Activated naive CD8-positive, alpha-beta T cell treated with anti-CD3 and anti-CD28 coated beads for 36 hours (primary cell): ENCODE measurements at regions not wholly inside any gene's neighbourhood (a gene's known extent, or its start where the extent isn't known, plus 50 kb on each side); places are given as distances from the start of the nearest gene placed in this dataset.
"Not testable (repeated sequence)": the region's sequence is repeated elsewhere in the genome, so short reads cannot be mapped to it uniquely, and the experiment has no call there.

ENCODE experiments used
- DNase-seq: peaks from one replicate; pipeline ENCODE4 v3.0.0; 2021
- H3K27ac Mint-ChIP-seq: one replicate; pipeline ENCODE4 v1.8.0; 2022; ENCODE audit warnings: mild to moderate bottlenecking, moderate library complexity, mixed read lengths
- H3K27me3 Mint-ChIP-seq: one replicate; pipeline ENCODE4 v1.8.0; 2022; ENCODE audit warnings: mild to moderate bottlenecking, mixed read lengths
- H3K36me3 Mint-ChIP-seq: one replicate; pipeline ENCODE4 v1.8.0; 2021; ENCODE audit warnings: mild to moderate bottlenecking, mixed read lengths
- H3K4me1 Mint-ChIP-seq: one replicate; pipeline ENCODE4 v1.8.0; 2021; ENCODE audit warnings: mixed read lengths
- H3K4me3 Mint-ChIP-seq: one replicate; pipeline ENCODE4 v1.8.0; 2022; ENCODE audit warnings: mild to moderate bottlenecking, moderate library complexity, mixed read lengths
- H3K9me3 Mint-ChIP-seq: one replicate; pipeline ENCODE4 v1.8.0; 2022; ENCODE audit warnings: mixed read lengths

- Mint-ChIP-seq H3K36me3 (no peaks in the 10 kb centered on the region), H3K4me3 (no peak overlapping the region), H3K9me3 (peaks cover 2% of the 10 kb centered on the region), H3K27ac (no peak overlapping the region), H3K4me1 (no peaks in the 10 kb centered on the region), H3K27me3 (peaks cover 14% of the 10 kb centered on the region)
- no peak for DNase-seq
Observed at GRCh38 chr1:112070677-112071076, 81.2 kb upstream of the KCND3 start.

- no peak for DNase-seq
- no peak overlapping the region for H3K4me3 Mint-ChIP-seq
- no peaks in the 10 kb centered on the region for H3K36me3 Mint-ChIP-seq
- peaks cover 2% of the 10 kb centered on the region for H3K9me3 Mint-ChIP-seq
- no peak overlapping the region for H3K27ac Mint-ChIP-seq
- no peaks in the 10 kb centered on the region for H3K4me1 Mint-ChIP-seq
- H3K27me3 Mint-ChIP-seq: peaks cover 9% of the 10 kb centered on the region
Observed at GRCh38 chr1:112074711-112075110, 85.2 kb upstream of the KCND3 start.

GRCh38 chr1:112075566-112075965 is 86.1 kb upstream of the KCND3 start:
- no peaks in the 10 kb centered on the region for H3K36me3 Mint-ChIP-seq
- H3K9me3 Mint-ChIP-seq: peaks cover 2% of the 10 kb centered on the region
- H3K27ac Mint-ChIP-seq: no peak overlapping the region
- H3K4me3 Mint-ChIP-seq: no peak overlapping the region
- H3K27me3 Mint-ChIP-seq: peaks cover 9% of the 10 kb centered on the region
- H3K4me1 Mint-ChIP-seq: no peaks in the 10 kb centered on the region
- no peak for DNase-seq

- no peaks in the 10 kb centered on the region for H3K36me3 Mint-ChIP-seq
- no peaks in the 10 kb centered on the region for H3K9me3 Mint-ChIP-seq
- DNase-seq: no peak
- no peak overlapping the region for H3K4me3 Mint-ChIP-seq
- H3K4me1 Mint-ChIP-seq: no peaks in the 10 kb centered on the region
- H3K27ac Mint-ChIP-seq: no peak overlapping the region
- H3K27me3 Mint-ChIP-seq: peaks cover 14% of the 10 kb centered on the region
Observed at GRCh38 chr1:112079446-112079845, 90.0 kb upstream of the KCND3 start.

GRCh38 chr1:112083487-112083886 is 94.0 kb upstream of the KCND3 start:
- H3K9me3 Mint-ChIP-seq: no peaks in the 10 kb centered on the region
- no peak for DNase-seq
- H3K27ac Mint-ChIP-seq: no peak overlapping the region
- no peaks in the 10 kb centered on the region for H3K4me1 Mint-ChIP-seq
- no peak overlapping the region for H3K4me3 Mint-ChIP-seq
- peaks cover 27% of the 10 kb centered on the region for H3K27me3 Mint-ChIP-seq
- H3K36me3 Mint-ChIP-seq: no peaks in the 10 kb centered on the region

- Mint-ChIP-seq H3K27me3 (peaks cover 55% of the 10 kb centered on the region), H3K4me3 (no peak overlapping the region)
Observed at GRCh38 chr1:112092656-112093371, 103.3 kb upstream of the KCND3 start.

GRCh38 chr1:112093372-112093694 is 103.9 kb upstream of the KCND3 start:
- peaks cover 55% of the 10 kb centered on the region for H3K27me3 Mint-ChIP-seq
- no peaks in the 10 kb centered on the region for H3K9me3 Mint-ChIP-seq
- no peaks in the 10 kb centered on the region for H3K4me1 Mint-ChIP-seq
- DNase-seq: no peak
- no peaks in the 10 kb centered on the region for H3K36me3 Mint-ChIP-seq
- H3K4me3 Mint-ChIP-seq: no peak overlapping the region
- no peak overlapping the region for H3K27ac Mint-ChIP-seq

More at GRCh38 chr1:112092656-112093371, 103.3 kb upstream of the KCND3 start:
- DNase-seq: no peak
- H3K4me1 Mint-ChIP-seq: no peaks in the 10 kb centered on the region
- H3K36me3 Mint-ChIP-seq: no peaks in the 10 kb centered on the region
- no peaks in the 10 kb centered on the region for H3K9me3 Mint-ChIP-seq
- no peak overlapping the region for H3K27ac Mint-ChIP-seq

- H3K36me3 Mint-ChIP-seq: no peaks in the 10 kb centered on the region
- H3K4me1 Mint-ChIP-seq: no peaks in the 10 kb centered on the region
- no peak overlapping the region for H3K4me3 Mint-ChIP-seq
- no peaks in the 10 kb centered on the region for H3K9me3 Mint-ChIP-seq
- H3K27ac Mint-ChIP-seq: no peak overlapping the region
- DNase-seq: no peak
- H3K27me3 Mint-ChIP-seq: peaks cover 41% of the 10 kb centered on the region
Observed at GRCh38 chr1:112099979-112100378, 110.5 kb upstream of the KCND3 start.

GRCh38 chr1:112105557-112105956 is 116.1 kb upstream of the KCND3 start:
- Mint-ChIP-seq H3K27ac (no peak overlapping the region), H3K36me3 (no peaks in the 10 kb centered on the region), H3K9me3 (peaks cover 3% of the 10 kb centered on the region), H3K4me3 (no peak overlapping the region), H3K27me3 (peaks cover 27% of the 10 kb centered on the region), H3K4me1 (no peaks in the 10 kb centered on the region)
- no peak for DNase-seq

- Mint-ChIP-seq H3K4me1 (peaks cover 4% of the 10 kb centered on the region), H3K9me3 (peaks cover 3% of the 10 kb centered on the region), H3K27me3 (peaks cover 47% of the 10 kb centered on the region), H3K36me3 (no peaks in the 10 kb centered on the region), H3K27ac (no peak overlapping the region), H3K4me3 (no peak overlapping the region)
- DNase-seq: no peak
Observed at GRCh38 chr1:112110031-112110430, 120.6 kb upstream of the KCND3 start.

- Mint-ChIP-seq H3K27ac (no peak overlapping the region), H3K27me3 (peaks cover 55% of the 10 kb centered on the region), H3K36me3 (no peaks in the 10 kb centered on the region), H3K9me3 (peaks cover 3% of the 10 kb centered on the region), H3K4me1 (peaks cover 4% of the 10 kb centered on the region), H3K4me3 (no peak overlapping the region)
- no peak for DNase-seq
Observed at GRCh38 chr1:112111734-112112133, 122.3 kb upstream of the KCND3 start.

GRCh38 chr1:112114540-112114939 is 125.1 kb upstream of the KCND3 start:
- Mint-ChIP-seq H3K36me3 (no peaks in the 10 kb centered on the region), H3K9me3 (no peaks in the 10 kb centered on the region), H3K4me3 (no peak overlapping the region), H3K27me3 (peaks cover 50% of the 10 kb centered on the region), H3K27ac (no peak overlapping the region), H3K4me1 (peaks cover 4% of the 10 kb centered on the region)
- no peak for DNase-seq

- no peak overlapping the region for H3K4me3 Mint-ChIP-seq
- no peak overlapping the region for H3K27ac Mint-ChIP-seq
- H3K27me3 Mint-ChIP-seq: no peaks in the 10 kb centered on the region
- no peaks in the 10 kb centered on the region for H3K9me3 Mint-ChIP-seq
- H3K4me1 Mint-ChIP-seq: no peaks in the 10 kb centered on the region
- DNase-seq: no peak
- H3K36me3 Mint-ChIP-seq: no peaks in the 10 kb centered on the region
Observed at GRCh38 chr1:112126598-112126997, 137.1 kb upstream of the KCND3 start.

GRCh38 chr1:112127606-112128005 is 138.1 kb upstream of the KCND3 start:
- not testable (repeated sequence) for H3K4me3 Mint-ChIP-seq, DNase-seq, H3K36me3 Mint-ChIP-seq, H3K27ac Mint-ChIP-seq, H3K9me3 Mint-ChIP-seq, H3K4me1 Mint-ChIP-seq, H3K27me3 Mint-ChIP-seq

- Mint-ChIP-seq H3K27me3 (peaks cover 4% of the 10 kb centered on the region), H3K27ac (no peak overlapping the region), H3K4me3 (no peak overlapping the region), H3K36me3 (no peaks in the 10 kb centered on the region), H3K9me3 (no peaks in the 10 kb centered on the region), H3K4me1 (no peaks in the 10 kb centered on the region)
- DNase-seq: no peak
Observed at GRCh38 chr1:112133487-112133886, 144.0 kb upstream of the KCND3 start.

- Mint-ChIP-seq H3K27me3 (peaks cover 24% of the 10 kb centered on the region), H3K4me3 (no peak overlapping the region), H3K27ac (no peak overlapping the region), H3K9me3 (no peaks in the 10 kb centered on the region), H3K4me1 (no peaks in the 10 kb centered on the region), H3K36me3 (no peaks in the 10 kb centered on the region)
- no peak for DNase-seq
Observed at GRCh38 chr1:112140743-112141142, 151.3 kb upstream of the KCND3 start.
